Fibroblast of villous mesenchyme (primary cell): ENCODE measurements at regions not wholly inside any gene's neighbourhood (a gene's known extent, or its start where the extent isn't known, plus 50 kb on each side); places are given as distances from the start of the nearest gene placed in this dataset.

Experiments used
- DNase-seq: peaks from one replicate; pipeline ENCODE4 v3.0.0-alpha.2; 2010; ENCODE audit warnings: low read depth
- H3K4me3 ChIP-seq: 2 replicates; pipeline ENCODE4 v1.5.1; 2011; ENCODE audit warnings: low read depth, mild to moderate bottlenecking, low read length
- TF ChIP-seq, protein P1 (sequence below): IDR thresholded peaks from 2 replicates; pipeline ENCODE4 v1.5.1; 2012; ENCODE audit warnings: low read depth, mild to moderate bottlenecking, low read length; ENCODE audit not compliant: insufficient read depth

DNA sequence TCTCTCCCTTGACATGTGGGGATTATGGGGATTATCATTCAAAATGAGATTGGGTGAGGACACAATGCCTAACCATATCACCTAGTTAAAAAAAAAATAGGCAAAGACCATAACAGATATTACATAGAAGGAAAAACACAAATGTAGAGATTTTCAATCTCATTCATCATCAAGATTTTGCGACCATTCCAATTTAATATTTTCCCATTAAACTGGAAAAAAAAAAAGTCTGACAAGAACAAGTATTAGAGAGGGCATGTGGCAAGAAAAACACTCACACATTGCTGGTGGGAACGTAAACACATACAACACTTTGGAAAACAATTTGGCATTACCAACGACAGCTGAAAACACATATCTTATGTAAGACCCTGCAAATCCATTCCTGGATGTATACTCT is 71.0 kb upstream of the MYCN start:
- no peak overlapping the region for H3K4me3 ChIP-seq
- DNase-seq: no peak
- TF ChIP-seq, protein P1, sequence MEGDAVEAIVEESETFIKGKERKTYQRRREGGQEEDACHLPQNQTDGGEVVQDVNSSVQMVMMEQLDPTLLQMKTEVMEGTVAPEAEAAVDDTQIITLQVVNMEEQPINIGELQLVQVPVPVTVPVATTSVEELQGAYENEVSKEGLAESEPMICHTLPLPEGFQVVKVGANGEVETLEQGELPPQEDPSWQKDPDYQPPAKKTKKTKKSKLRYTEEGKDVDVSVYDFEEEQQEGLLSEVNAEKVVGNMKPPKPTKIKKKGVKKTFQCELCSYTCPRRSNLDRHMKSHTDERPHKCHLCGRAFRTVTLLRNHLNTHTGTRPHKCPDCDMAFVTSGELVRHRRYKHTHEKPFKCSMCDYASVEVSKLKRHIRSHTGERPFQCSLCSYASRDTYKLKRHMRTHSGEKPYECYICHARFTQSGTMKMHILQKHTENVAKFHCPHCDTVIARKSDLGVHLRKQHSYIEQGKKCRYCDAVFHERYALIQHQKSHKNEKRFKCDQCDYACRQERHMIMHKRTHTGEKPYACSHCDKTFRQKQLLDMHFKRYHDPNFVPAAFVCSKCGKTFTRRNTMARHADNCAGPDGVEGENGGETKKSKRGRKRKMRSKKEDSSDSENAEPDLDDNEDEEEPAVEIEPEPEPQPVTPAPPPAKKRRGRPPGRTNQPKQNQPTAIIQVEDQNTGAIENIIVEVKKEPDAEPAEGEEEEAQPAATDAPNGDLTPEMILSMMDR: no peak

DNA sequence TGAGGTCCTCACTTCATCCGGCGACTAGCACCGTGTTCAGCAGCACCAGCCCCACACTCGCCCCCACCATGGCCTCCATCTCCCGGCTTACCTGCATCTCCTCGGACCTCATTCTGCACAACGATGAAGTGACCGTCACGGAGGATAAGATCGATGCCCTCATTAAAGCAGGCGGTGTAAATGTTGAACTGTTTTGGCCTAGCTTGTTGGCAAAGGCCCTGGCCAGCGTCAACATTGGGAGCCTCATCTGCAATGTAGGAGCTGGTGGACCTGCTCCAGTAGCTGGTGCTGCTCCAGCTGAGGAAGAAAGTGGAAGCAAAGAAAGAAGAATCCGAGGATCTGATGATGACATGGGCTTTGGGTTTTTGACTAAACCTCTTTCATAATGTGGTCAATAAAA is 70.5 kb upstream of the MYCN start:
- no peak for DNase-seq
- TF ChIP-seq, protein P1: no peak
- H3K4me3 ChIP-seq: no peak overlapping the region

DNA sequence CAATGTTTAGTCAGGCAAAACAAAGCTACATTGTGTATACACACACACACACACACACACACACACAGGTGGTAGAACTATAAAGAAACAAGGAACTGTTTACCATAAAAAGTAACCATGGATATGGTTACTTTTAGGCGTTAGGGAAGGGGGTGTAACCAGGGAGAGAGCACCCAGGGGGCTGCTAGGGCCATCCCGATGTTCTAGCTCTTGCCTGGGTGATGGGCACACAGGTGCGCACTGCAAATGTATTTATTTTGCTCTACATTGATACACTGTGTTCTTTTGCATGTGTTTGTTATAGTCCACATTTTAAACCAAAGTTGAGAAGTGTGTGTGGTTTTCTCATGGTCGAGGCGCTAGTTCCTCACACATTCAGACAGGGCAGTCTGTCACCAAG is 69.8 kb upstream of the MYCN start:
- TF ChIP-seq, protein P1: no peak
- H3K4me3 ChIP-seq: no peak overlapping the region
- DNase-seq: no peak

DNA sequence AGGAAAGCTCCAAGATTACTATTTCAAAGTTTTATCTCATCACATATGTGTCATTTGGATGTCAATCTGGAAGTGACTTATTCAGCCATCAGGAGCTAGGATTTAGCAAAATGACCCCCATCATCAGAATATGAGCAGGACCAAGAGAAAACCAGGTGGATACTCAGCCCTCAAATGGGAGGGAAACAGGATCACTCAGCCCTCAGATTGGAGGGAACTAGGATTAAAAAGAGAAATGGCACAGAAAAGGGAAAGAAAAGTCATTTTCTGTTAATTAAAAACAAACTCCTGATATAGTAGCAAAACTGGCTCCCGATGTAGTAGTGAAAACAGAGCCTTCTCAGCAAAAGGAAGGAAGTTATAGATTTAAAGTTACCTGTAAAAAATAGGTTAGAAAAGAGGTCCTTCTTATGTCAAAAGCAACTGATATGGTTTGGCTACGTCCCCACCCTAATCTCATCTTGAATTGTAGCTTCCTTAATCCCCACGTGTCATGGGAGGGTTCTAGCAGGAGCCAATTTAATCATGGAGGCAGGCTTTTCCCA is 69.0 kb upstream of the MYCN start:
- DNase-seq: no peak
- TF ChIP-seq, protein P1: no peak
- no peak overlapping the region for H3K4me3 ChIP-seq

DNA sequence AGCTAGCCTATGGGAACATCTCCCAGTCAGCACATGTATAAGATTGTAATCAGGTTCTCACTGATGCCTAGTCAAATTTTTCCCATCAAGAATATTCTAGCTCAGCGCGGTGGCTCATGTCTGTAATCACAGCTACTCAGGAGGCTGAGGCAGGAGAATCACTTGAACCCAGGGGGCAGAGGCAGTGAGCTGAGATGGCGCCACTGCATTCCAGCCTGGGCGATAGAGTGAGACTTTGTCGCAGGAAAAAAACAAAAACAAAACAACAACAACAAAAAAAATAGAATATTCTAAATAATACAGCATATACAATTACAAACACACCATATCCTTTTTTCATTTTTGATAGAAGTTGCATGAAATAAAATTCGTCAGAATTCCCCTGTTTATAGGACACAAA is 67.5 kb upstream of the MYCN start:
- H3K4me3 ChIP-seq: no peak overlapping the region
- no peak for DNase-seq
- TF ChIP-seq, protein P1: no peak

DNA sequence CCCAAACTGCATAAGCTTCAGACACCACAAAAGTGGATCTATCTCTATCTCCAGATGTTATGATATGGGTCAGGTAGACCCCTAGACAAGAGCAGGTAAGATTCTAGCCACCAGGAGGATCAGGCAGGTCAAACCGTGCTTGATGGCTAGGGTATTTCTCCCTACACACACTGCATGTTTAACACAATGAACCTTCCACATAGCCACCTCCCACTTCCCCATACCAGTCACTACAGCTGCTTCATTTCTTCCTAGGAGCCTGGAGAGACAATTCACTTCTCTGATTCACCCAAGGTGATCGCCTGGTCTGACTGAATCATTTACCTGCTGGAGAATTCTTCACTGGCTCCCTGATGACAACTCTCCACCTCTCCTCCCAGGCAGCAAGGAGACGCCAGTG is 66.0 kb upstream of the MYCN start:
- no peak overlapping the region for H3K4me3 ChIP-seq
- DNase-seq: no peak
- TF ChIP-seq, protein P1: no peak
